ENCODE measurements at regions not wholly inside any gene's neighbourhood (a gene's known extent, or its start where the extent isn't known, plus 50 kb on each side); places are given as distances from the start of the nearest gene placed in this dataset.

DNA sequence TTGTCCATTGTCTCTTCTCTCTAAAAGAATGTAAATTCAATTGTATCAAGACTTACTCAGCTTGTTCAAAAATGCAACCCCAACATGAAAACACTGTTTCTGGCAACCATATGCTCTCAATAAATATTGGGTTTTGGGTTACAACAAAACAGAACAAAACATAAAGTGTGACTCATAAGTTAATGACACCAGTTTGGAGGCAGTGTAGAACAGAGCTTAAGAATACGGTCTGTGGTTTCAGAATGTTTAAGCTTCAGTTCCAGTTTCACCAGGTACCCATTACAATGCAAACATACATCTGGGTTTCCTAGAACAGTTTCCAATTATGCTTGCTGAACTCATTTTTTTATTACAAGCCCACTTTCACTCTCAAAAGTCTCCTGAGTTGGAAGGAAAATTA, 285.8 kb upstream of the PCDH9 start:
- no peak for TF ChIP-seq EZH2 (IDR thresholded peaks at IDR 0.05)
- TF ChIP-seq, protein P1, sequence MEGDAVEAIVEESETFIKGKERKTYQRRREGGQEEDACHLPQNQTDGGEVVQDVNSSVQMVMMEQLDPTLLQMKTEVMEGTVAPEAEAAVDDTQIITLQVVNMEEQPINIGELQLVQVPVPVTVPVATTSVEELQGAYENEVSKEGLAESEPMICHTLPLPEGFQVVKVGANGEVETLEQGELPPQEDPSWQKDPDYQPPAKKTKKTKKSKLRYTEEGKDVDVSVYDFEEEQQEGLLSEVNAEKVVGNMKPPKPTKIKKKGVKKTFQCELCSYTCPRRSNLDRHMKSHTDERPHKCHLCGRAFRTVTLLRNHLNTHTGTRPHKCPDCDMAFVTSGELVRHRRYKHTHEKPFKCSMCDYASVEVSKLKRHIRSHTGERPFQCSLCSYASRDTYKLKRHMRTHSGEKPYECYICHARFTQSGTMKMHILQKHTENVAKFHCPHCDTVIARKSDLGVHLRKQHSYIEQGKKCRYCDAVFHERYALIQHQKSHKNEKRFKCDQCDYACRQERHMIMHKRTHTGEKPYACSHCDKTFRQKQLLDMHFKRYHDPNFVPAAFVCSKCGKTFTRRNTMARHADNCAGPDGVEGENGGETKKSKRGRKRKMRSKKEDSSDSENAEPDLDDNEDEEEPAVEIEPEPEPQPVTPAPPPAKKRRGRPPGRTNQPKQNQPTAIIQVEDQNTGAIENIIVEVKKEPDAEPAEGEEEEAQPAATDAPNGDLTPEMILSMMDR (IDR thresholded peaks at IDR 0.05) = no peak

All from neural progenitor cell (in vitro differentiated cells).